ENCODE measurements at regions not wholly inside any gene's neighbourhood (a gene's known extent, or its start where the extent isn't known, plus 50 kb on each side); places are given as distances from the start of the nearest gene placed in this dataset.

DNA sequence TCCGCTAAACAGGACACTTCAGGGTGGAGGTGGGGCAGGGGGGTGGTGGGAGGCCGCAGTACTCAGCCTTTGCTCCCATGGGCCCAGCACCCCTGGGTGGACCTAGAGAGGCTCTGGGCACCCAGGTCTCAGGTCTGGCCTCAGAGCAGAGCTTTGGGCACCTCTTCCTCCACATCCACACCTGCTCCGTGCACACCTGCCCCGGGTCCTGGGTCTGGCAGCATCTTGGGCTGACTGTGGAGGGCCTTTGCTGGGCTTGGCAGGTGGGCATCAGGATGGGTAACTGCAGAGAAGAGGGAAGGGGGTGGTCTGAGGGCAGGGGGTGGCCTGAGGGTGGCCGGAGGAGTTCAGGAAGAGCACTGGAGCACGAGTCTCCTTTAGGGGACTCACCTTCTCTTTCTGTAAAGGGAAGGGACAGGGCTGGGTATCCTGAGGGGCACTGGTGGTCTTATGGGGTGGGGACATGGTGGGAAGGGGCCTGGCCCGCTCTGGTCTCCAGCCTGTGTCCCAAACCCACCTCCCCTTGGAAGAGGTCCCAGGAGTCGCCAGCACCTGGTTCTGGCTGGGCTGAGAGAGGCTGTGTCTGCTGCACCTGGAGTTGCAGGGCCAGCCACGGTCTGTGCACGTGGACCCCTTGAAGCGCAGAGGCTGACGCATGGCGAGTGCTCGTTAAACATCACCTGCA is 106.7 kb upstream of the IER5L start:
- TF ChIP-seq, protein P1, sequence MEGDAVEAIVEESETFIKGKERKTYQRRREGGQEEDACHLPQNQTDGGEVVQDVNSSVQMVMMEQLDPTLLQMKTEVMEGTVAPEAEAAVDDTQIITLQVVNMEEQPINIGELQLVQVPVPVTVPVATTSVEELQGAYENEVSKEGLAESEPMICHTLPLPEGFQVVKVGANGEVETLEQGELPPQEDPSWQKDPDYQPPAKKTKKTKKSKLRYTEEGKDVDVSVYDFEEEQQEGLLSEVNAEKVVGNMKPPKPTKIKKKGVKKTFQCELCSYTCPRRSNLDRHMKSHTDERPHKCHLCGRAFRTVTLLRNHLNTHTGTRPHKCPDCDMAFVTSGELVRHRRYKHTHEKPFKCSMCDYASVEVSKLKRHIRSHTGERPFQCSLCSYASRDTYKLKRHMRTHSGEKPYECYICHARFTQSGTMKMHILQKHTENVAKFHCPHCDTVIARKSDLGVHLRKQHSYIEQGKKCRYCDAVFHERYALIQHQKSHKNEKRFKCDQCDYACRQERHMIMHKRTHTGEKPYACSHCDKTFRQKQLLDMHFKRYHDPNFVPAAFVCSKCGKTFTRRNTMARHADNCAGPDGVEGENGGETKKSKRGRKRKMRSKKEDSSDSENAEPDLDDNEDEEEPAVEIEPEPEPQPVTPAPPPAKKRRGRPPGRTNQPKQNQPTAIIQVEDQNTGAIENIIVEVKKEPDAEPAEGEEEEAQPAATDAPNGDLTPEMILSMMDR (conservative IDR thresholded peaks at IDR 0.05; ENCODE audit: low read depth, low read length), result no peak
- TF ChIP-seq EZH2 (IDR thresholded peaks at IDR 0.05; ENCODE audit: low read length, unreplicated experiment) (no peak), EZH2phosphoT487 (IDR thresholded peaks at IDR 0.05; ENCODE audit: borderline replicate concordance, low read length) (no peak)

Measured in PC-3 (cell line).